ENCODE measurements at regions not wholly inside any gene's neighbourhood (a gene's known extent, or its start where the extent isn't known, plus 50 kb on each side); places are given as distances from the start of the nearest gene placed in this dataset.

DNA sequence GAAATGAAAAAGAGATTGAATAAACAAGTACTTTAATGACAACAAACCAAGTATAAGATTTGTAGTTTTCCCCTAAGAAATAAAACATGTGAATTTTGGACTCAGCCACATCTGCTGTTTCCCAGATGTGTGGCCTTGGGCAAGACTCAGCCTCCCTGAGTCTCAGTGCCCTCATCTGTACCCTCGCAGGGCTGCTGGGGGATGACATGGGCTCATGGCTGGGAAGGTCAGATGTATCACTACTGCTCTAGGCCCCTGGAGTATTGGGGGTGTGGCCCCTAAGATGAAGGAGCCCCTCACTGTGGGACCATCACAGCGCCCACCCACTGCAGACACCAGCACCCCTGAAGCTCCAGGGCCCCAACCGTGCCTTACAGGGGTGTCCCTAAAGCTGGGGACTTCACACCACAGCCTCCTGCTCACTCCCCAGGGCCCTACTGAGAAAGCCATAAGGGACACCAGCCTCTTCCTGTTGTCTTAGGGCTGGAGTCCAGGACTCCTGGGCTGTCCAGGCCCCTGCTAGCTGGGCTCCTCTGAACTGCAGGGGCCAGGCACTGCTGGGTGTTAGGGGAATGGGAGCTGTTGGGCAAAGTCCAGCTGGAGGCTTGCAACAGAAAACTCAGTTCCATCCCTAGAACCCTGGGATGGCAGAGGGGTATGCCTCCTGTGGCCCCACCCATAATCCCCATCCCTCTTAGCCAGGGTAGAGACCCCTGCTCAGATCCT, 104.0 kb upstream of the WNT4 start:
- DNase-seq: no peak

GRCh38 chr1:22247527-22248245, 104.8 kb upstream of the WNT4 start:
- peak; percentile 68 for DNase-seq

- no peak for DNase-seq
These were observed 105.8 kb upstream of the WNT4 start for GRCh38 chr1:22248746-22249145.

DNA sequence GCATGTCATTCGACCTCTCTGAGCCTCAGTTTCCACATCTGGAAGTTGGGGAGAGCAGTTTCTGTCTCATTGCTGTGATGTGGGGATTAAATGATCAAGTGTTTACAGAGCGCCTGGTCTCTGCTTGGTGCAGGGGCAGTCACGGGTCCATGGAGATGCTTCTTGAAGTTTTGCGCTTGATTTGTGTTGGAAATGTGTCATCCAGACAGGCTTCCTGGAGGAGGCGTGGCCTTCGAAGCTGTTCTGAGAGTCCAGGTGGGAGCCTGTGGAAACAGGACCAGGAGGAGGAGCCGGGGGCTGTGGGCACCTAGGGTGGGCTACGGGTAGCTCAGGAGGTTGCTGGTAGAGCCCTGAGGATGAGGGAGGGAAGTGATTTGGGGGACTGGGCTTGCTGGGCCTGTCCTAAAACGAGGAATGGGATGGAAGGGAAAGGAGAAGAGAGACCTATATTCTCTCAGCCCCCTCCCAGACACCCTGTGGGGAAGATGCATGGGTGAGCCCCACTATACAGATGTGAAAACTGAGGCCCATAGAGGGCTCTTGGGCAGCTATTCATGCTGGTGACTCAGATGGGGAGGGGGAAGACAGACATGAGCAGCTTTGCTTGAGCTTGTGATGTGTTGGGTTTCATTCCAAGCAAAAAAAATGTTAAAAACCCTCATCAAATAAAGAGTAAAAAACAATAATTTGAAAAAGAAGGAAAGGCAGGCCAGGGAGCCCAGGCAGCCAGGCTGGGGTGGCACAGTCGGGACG, 107.2 kb upstream of the WNT4 start:
- DNase-seq: no peak

DNA sequence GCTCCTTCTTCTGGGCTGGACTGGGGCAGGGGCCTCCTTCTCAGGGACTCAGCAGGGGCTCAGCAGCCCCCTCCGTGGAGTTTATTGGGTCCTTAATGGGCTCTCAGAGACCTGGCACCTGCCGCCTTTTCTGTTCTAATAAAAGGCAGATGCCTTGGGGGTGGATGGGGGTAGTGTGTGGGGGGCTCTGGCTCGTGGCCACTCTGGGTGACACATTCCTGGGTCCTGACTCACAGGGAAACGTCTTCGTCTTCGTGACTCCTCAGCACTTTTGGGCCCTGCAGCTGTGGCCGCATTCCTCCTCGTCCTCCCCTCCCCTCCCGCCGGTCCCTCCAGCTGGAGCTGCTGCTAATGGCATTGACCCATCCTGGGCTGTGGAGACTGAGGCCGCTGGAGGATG, 107.8 kb upstream of the WNT4 start:
- DNase-seq: no peak

GRCh38 chr1:22252251-22252650, 109.4 kb upstream of the WNT4 start:
- no peak for DNase-seq

GRCh38 chr1:22253012-22253790, 110.3 kb upstream of the WNT4 start:
- DNase-seq: no peak

GRCh38 chr1:22254756-22255155, 111.9 kb upstream of the WNT4 start:
- no peak for DNase-seq

DNA sequence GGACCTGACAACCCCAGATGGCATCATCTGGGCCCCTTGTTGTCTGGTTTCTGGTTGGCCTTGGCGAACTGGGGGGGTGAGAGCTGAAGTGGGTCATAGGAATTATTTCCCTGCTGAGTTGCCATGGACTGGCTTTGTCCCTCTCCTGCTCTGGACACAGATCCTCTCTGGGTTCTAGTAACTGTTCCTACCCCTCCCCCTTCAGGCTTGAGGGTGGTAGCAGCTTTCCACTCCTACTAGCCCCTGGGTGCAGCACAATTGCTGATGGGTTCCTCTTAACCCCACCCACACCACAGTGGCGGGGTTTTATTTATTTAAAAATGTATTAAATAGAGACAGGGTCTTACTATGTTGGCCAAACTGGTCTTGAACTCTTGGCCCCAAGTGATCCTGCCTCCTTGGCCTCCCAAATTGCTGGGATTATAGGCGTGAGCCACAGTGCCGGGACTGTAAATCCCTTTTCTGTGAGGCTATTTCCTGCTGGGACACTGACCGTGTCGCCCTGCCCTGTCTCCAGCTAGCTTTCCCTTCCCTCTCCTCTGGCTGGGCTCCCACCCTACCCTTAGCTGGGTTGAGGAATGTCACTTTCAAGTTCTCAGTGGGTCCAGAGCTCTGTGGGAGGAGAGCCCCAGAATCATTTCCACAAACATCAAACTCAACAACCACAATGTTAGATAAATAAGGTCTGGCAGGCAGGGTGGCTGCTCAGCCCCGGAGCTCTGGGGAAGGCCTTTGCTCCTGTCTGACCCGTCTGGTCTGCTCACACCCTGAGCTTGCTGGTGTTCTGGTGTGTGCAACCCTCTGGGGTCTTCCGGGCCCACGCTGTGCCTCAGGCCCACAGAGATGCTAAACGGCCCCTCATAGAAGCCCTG, 112.7 kb upstream of the WNT4 start:
- no peak for DNase-seq

- no peak for DNase-seq
These were observed 113.3 kb upstream of the WNT4 start for GRCh38 chr1:22256213-22256512.

GRCh38 chr1:22257290-22258275, 114.7 kb upstream of the WNT4 start:
- no peak for DNase-seq

DNA sequence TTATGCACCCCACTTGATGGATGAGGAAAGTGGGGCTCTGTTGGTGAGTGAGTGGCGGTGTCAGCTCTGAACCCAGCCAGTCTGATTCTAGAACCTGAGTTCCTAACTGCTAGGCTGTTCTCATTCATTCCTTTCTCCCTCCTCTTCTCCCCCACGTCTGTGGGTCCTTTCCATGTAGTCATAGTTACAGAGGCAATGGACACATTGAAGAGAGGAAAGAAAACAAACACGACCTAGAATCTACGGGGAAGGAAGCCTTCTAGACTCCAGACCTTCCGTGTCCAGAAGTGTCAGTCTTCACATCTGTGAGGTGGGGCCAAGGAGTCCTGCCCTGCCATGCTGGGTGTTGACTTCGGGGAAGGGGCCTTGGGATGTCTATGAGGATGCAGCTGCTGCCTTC, 115.8 kb upstream of the WNT4 start:
- no peak for DNase-seq

DNA sequence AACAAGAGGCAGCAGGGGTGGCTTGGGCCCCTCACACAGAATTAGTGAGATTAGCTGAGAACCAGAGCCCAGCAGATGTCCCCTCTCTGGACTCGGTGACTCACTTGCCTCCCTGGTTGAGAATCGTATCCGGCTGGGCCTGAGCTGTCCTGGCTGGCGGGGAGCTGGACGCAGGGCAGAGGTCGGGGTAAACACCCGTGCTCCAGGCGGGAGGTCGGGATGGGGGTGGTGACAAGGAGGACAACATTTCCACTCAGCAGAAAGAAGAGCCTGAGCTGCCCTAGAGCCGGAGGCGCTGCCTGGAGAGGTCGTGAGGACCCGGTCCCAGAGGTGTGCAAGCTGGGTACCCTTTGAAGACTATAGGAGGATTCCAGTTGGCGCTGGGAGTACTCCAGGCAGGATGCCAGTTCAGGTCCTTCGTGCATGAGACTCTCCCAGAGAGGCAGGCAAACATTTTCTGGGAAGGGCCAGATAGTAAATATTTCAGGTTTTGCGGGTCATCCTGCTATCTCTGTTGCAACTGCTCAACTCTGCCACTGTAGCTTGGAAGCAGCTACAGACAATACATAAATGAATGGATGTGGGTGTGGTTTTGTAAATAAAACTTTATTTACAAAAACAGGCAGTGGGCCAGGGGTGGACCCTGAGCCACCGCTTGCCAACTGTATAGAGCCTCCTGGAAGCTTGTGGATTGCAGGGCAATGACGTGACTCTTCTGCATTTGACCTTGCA, 116.8 kb upstream of the WNT4 start:
- no peak for DNase-seq

- no peak for DNase-seq
These were observed 118.0 kb upstream of the WNT4 start for GRCh38 chr1:22260860-22261432.

DNA sequence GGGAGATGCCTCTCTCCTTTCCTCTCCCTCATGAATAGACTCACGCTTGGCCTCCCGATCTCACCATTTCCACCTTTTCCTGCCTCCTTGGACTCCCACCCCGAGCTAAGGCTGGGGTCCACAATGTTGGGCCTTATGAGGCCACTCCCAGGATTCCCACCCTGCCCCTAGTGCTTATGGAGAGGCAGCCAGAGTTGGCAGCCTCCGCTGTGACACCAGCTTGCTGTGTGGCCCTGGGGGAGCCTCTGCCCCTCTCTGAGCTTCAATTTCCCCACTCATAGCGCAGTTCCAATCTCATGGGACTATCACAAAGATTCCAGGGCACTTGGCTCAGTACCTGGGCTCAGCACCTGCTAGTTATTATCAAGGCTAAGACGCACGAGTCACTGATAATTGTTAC, 118.7 kb upstream of the WNT4 start:
- DNase-seq: no peak

DNA sequence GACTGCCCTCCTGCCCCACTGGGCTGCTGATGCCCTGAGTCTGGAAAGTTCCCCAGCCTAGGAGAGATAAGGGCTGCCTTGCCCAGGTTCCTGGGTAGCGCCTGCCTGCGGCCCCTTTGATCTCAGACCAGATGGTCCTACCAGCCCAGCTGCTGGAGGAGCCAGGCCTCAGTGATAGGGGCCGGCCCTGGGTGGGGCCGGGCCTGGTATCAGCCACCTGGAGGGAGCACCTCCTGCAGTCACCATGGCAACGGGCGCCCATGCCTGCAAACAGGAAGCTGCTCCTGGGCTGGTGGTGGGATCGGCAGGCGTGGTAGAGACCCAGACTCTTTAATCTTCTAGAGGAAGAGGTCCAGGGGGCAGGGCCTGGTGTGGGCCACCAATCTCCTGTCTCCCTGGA, 119.7 kb upstream of the WNT4 start:
- peak; percentile 53 for DNase-seq

DNA sequence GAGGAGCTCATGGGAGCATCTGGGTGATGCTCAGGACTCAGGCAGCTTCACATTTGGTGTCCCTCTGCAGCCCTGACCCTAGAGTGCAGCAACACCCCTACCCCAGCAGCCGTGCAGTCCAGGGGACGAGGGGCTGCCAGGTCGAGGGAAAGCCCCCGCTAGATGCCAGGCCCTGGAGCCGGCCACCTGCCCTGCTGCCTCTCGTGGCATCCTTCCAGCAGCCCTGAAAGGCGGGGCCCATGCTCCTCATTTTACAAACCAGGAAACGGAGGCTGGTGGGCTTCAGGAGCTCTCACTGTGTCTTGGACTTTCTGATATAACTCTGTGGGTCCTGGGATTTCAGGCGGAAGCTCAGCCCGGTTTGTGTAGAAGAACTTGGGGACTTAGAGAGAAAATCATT, 120.5 kb upstream of the WNT4 start:
- DNase-seq: no peak

DNA sequence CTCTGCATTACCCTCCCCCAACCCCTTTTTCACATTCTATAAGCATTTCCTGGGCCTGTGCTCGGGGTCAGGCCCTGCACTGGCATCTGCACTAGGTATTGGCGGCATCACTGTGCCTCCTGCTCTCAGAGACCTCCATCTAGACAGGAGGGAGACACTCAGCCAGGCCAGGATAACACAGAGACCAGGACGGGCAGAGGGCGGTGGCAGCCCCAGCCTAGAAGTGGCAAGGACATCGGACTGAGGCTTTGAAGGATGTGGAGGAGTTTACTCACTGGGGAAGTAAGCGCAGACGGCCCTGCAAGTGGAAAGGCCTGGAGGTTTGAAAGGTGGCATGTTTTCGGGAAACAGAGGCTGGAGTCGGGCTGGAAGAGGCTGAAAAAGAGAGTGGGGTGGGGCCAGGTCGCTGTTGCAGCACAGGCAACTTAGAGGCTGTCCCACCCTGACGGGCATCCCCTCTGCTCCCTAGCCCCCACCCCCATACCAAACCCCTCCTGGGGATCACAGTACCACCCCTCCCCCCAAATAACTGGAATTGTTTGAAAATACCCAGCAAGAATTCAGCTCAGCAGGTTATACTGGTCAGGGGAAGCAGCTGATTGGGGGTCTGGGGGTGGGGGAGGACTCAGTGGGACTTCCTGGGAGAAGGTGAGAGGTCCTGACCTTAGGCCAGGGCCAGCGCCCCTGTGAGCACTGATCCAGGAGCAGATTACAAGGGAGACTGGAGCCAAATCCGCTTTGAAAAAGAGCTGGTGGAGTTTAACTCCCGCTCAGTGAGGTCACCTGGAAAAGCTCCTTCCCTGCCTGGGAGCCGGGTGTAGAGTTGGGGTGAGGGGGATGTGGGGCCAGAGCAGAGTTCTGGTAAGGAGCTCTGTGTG, 121.8 kb upstream of the WNT4 start:
- no peak for DNase-seq

DNA sequence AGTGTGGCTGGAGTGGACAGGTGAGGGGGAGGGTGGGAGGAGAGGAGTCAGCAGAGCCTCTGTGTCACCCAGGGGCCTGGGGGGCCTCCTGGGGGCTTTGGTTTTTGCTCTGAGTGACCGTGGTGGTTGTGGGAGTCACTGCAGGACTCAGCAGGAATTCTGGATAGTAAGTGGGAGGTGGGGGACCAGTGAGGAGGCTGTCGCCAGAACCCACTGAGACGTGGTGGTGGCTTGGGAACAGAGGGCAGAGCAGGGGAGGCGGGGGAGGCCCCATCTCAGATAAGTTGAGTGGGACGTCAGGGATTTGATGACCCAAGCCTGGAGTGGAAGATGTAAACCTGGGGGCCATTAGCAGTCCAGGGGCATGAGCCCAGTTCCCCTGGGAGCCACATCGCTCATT, 123.2 kb upstream of the WNT4 start:
- DNase-seq: no peak
